Smooth muscle cell of the brain vasculature (primary cell): ENCODE measurements at regions not wholly inside any gene's neighbourhood (a gene's known extent, or its start where the extent isn't known, plus 50 kb on each side); places are given as distances from the start of the nearest gene placed in this dataset.

Source experiments
- DNase-seq: peaks from one replicate; pipeline ENCODE4 v3.0.0-alpha.2; 2012; ENCODE audit warnings: low read depth, low spot score

- no peak for DNase-seq
Observed at GRCh38 chr16:73371584-73372319, 323.8 kb upstream of the ZFHX3 start.

GRCh38 chr16:73369851-73370250 lies 321.9 kb upstream of the ZFHX3 start:
- DNase-seq = no peak

GRCh38 chr16:73368715-73369114 lies 320.8 kb upstream of the ZFHX3 start:
- DNase-seq = no peak

GRCh38 chr16:73365016-73365551 lies 317.2 kb upstream of the ZFHX3 start:
- DNase-seq = no peak

- no peak for DNase-seq
Observed at GRCh38 chr16:73364413-73364812, 316.5 kb upstream of the ZFHX3 start.

- DNase-seq = no peak
Observed at GRCh38 chr16:73361061-73361460, 313.1 kb upstream of the ZFHX3 start.

- DNase-seq = no peak
Observed at GRCh38 chr16:73356401-73357079, 308.6 kb upstream of the ZFHX3 start.

GRCh38 chr16:73355981-73356380 lies 308.1 kb upstream of the ZFHX3 start:
- no peak for DNase-seq

- no peak for DNase-seq
Observed at GRCh38 chr16:73354434-73354833, 306.5 kb upstream of the ZFHX3 start.

GRCh38 chr16:73350707-73351452 lies 303.0 kb upstream of the ZFHX3 start:
- no peak for DNase-seq

GRCh38 chr16:73347500-73348375 lies 299.8 kb upstream of the ZFHX3 start:
- DNase-seq = no peak

GRCh38 chr16:73339821-73340220 lies 291.9 kb upstream of the ZFHX3 start:
- DNase-seq = no peak

- DNase-seq = no peak
Observed at GRCh38 chr16:73337373-73338296, 289.7 kb upstream of the ZFHX3 start.

- DNase-seq = no peak
Observed at GRCh38 chr16:73329358-73330286, 281.7 kb upstream of the ZFHX3 start.

GRCh38 chr16:73326770-73327470 lies 279.0 kb upstream of the ZFHX3 start:
- DNase-seq = no peak

GRCh38 chr16:73326221-73326620 lies 278.3 kb upstream of the ZFHX3 start:
- DNase-seq = no peak

- no peak for DNase-seq
Observed at GRCh38 chr16:73323880-73324279, 276.0 kb upstream of the ZFHX3 start.

- no peak for DNase-seq
Observed at GRCh38 chr16:73322856-73323255, 274.9 kb upstream of the ZFHX3 start.

GRCh38 chr16:73321853-73322252 lies 273.9 kb upstream of the ZFHX3 start:
- DNase-seq = no peak
